22Rv1 (cell line): ENCODE measurements at regions not wholly inside any gene's neighbourhood (a gene's known extent, or its start where the extent isn't known, plus 50 kb on each side); places are given as distances from the start of the nearest gene placed in this dataset.

Experiments used
- CTCF ChIP-seq: fragments of 450-650 bp; IDR thresholded peaks from 2 replicates; pipeline ENCODE4 v1.5.1; 2017; ENCODE audit warnings: mild to moderate bottlenecking
- ZFX ChIP-seq: fragments of 450-650 bp; IDR thresholded peaks from 2 replicates; pipeline ENCODE4 v1.6.1; 2017; ENCODE audit warnings: antibody characterized with exemption, borderline replicate concordance

GRCh38 chr2:58762176-58762781 lies 521.2 kb upstream of the FANCL start:
- no peak for TF ChIP-seq ZFX
- peak; percentile 78 for TF ChIP-seq CTCF
